ENCODE measurements at regions not wholly inside any gene's neighbourhood (a gene's known extent, or its start where the extent isn't known, plus 50 kb on each side); places are given as distances from the start of the nearest gene placed in this dataset.

GRCh38 chr19:32294871-32295438, 50.5 kb upstream of the ZNF507 start (continued):
- no peak for TF ChIP-seq ZNF703 (CRISPR knock-in tag; IDR thresholded peaks at IDR 0.05; ENCODE audit: borderline replicate concordance)

Small RNAs in the stretch of these regions (small RNA-seq; reads per million reads assigned to genes)
- gene AC011456.1 (ENCODE audit: insufficient read depth in 2 of 3, insufficient read length in 3 of 3, low read depth in 2 of 3, low replicate concordance in 1 of 3) (0 reads per million in 3 experiments), gene RNA5SP471 (ENCODE audit: insufficient read depth in 2 of 3, insufficient read length in 3 of 3, low read depth in 2 of 3, low replicate concordance in 1 of 3) (0 reads per million in 3 experiments), gene RNA5SP472 (ENCODE audit: insufficient read depth in 2 of 3, insufficient read length in 3 of 3, low read depth in 2 of 3, low replicate concordance in 1 of 3) (0 reads per million in 3 experiments), gene RNU6-967P (ENCODE audit: insufficient read depth in 2 of 3, insufficient read length in 3 of 3, low read depth in 2 of 3, low replicate concordance in 1 of 3) (0 reads per million in 3 experiments)

Measured in HepG2 (cell line).